Aorta (tissue), 5 donors: ENCODE measurements at regions not wholly inside any gene's neighbourhood (a gene's known extent, or its start where the extent isn't known, plus 50 kb on each side); places are given as distances from the start of the nearest gene placed in this dataset.
"Not testable (repeated sequence)": the region's sequence is repeated elsewhere in the genome, so short reads cannot be mapped to it uniquely, and the experiment has no call there.

ENCODE experiments used
- ATAC-seq: fragments of 200-7000 bp; cut with Tn5 transposase; one replicate; pipeline ENCODE4 v1.9.1; 2022; ENCODE audit warnings: moderate library complexity; ENCODE audit not compliant: low FRiP score
- DNase-seq, 2 donors: peaks; one replicate each; pipeline ENCODE4 v3.0.0-alpha.2; 2020
- H3K27ac ChIP-seq, 2 donors: one replicate each; pipeline ENCODE4 v1.5.1; 2013; ENCODE audit warnings: low read length in 2 of 2, mild to moderate bottlenecking in 2 of 2, moderate library complexity in 2 of 2, control low read depth in 1 of 2, inconsistent platforms in 1 of 2, low read depth in 1 of 2
- H3K27me3 ChIP-seq, 2 donors: one replicate each; pipeline ENCODE4 v1.6.1; 2013; ENCODE audit warnings: control low read depth in 1 of 2, low read length in 1 of 2, mild to moderate bottlenecking in 1 of 2, moderate library complexity in 1 of 2; ENCODE audit not compliant: insufficient read depth in 2 of 2, control insufficient read depth in 1 of 2
- H3K36me3 ChIP-seq, 2 donors: one replicate each; pipeline ENCODE4 v1.6.1; 2013; ENCODE audit warnings: control low read depth in 1 of 2, low read length in 1 of 2, mild to moderate bottlenecking in 1 of 2; ENCODE audit not compliant: insufficient read depth in 2 of 2, control insufficient read depth in 1 of 2
- H3K4me1 ChIP-seq, 2 donors: one replicate each; pipeline ENCODE4 v1.6.1; 2013; ENCODE audit warnings: low read length in 2 of 2, control low read depth in 1 of 2, mild to moderate bottlenecking in 1 of 2, moderate library complexity in 1 of 2; ENCODE audit not compliant: insufficient read depth in 2 of 2, control insufficient read depth in 1 of 2
- H3K4me3 ChIP-seq, 2 donors: one replicate each; pipeline ENCODE4 v1.5.1; 2013; ENCODE audit warnings: low read length in 2 of 2, control low read depth in 1 of 2, mild to moderate bottlenecking in 1 of 2
- H3K9me3 ChIP-seq: one replicate; pipeline ENCODE4 v1.6.1; 2013; ENCODE audit warnings: mild to moderate bottlenecking, low read length; ENCODE audit not compliant: control insufficient read depth
- WGBS, 2 donors: extraction: QIAGEN DNeasy Blood & Tissue Kit; methylation state at CpG; one replicate each; pipeline ENCODE4 v1.1.7; 2013; 5-methylcytosine and 5-hydroxymethylcytosine counted together
- intact Hi-C, 2 donors: fragments of 100-400 bp; cut with DNase I; formaldehyde crosslinking; loops; one replicate each; pipeline versions ENCODE4 v1.14.2 to v1.15.0; 2022
- donor health status: healthy with polysubstance abuse.
- donor health status: Bipolar disorder and iron deficiency.
- donor health status: DM: no; HTN: no; CAD: no.
- donor health status: DM: no; HTN: no; CAD: no.
- donor health status: DM: yes; HTN: yes; CAD: no.

GRCh38 chr12:131245161-131245560 is 291.5 kb downstream of the ADGRD1 start:
- DNase-seq, H3K4me1 ChIP-seq, H3K27ac ChIP-seq, H3K27me3 ChIP-seq, H3K36me3 ChIP-seq, H3K9me3 ChIP-seq, intact Hi-C loops, H3K4me3 ChIP-seq: not testable (repeated sequence)
- peak; percentile 9 for ATAC-seq
- 81 to 82% methylated on average over 8 of the region's 8 CpGs for WGBS, 2 donors

- Histone ChIP-seq H3K4me3 (no peak overlapping the region), H3K4me1 (no peaks in the 10 kb centered on the region), H3K36me3 (no peaks in the 10 kb centered on the region), H3K9me3 (no peaks in the 10 kb centered on the region), H3K27ac (no peak overlapping the region), H3K27me3 (no peaks in the 10 kb centered on the region)
- DNase-seq (no peak), ATAC-seq (no peak)
- 73 to 81% methylated on average over 14 of the region's 14 CpGs for WGBS, 2 donors
- intact Hi-C loops = no loop called here
Observed at GRCh38 chr12:131245564-131246355, 292.1 kb downstream of the ADGRD1 start.

GRCh38 chr12:131247026-131247725 is 293.5 kb downstream of the ADGRD1 start:
- ATAC-seq, H3K4me1 ChIP-seq, H3K9me3 ChIP-seq, H3K27ac ChIP-seq, H3K27me3 ChIP-seq, intact Hi-C loops, H3K36me3 ChIP-seq, H3K4me3 ChIP-seq: not testable (repeated sequence)
- 49 to 51% methylated on average over 15 of the region's 15 CpGs for WGBS, 2 donors
- peak in 1 of 2 donors; percentile 26 for DNase-seq

DNA sequence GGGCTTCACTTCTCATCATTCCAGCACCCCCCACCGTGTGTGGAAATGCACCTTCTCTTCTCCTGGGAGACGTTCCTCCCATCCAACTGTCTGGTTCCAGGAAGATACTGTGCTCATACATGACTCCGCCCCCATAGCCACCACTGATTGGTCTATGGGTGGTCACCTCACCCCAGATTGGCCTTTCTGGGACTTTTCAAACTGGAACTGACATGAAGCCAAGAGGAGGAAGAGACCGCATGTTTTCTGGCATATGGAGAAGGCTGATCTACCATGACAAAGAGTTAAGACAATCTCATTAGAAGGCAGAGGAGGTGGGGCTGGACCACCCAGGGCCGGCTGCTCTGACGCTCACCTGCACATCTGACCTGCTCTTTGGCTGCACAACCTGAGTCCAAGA is 294.2 kb downstream of the ADGRD1 start:
- intact Hi-C loops, H3K4me1 ChIP-seq, DNase-seq, H3K9me3 ChIP-seq, H3K36me3 ChIP-seq, H3K27me3 ChIP-seq, ATAC-seq, H3K4me3 ChIP-seq, H3K27ac ChIP-seq: not testable (repeated sequence)
- 71 to 72% methylated on average over 6 of the region's 6 CpGs for WGBS, 2 donors

DNA sequence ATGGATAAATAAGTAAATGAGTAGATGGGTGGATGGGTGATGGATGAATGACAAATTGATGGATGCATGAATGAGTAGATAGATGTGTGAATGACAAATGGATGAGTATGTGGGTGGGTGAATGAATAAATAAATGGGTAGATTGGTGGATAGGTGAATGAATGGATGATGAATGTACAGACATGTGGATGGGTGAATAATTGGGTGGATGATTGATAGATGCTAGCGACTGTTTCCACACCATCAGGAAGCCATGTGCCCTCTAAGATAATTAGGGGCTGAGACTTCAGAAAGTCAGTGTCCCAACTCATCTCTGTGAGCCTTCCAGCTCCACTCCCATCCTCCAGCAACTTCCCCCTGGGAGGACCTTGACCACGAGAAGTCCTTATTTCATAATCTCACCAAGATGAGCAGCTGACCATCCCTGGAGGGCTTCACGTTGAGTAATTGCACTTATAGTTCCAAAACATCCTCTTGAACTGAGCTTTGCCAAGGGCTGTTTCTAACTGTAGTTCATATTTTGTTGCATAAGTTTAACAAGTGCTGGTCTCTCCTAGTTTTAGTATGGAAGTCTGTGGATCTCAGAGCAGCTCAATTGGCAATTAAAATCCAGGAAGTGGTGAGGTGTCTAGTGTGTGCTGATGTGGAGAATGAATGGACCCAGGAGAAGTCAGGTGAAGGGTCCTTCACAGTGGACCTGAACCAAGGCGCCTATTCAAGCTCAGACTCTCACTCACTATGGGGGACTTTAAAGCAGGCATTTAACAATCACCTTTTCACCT is 295.7 kb downstream of the ADGRD1 start:
- Histone ChIP-seq H3K4me3 (no peak overlapping the region), H3K9me3 (no peaks in the 10 kb centered on the region), H3K4me1 (no peaks in the 10 kb centered on the region), H3K27me3 (no peaks in the 10 kb centered on the region), H3K36me3 (no peaks in the 10 kb centered on the region), H3K27ac (no peak overlapping the region)
- 58 to 63% methylated on average over 4 of the region's 4 CpGs for WGBS, 2 donors
- intact Hi-C loops = no loop called here
- ATAC-seq = peak; percentile 68
- DNase-seq = peak in 1 of 2 donors; percentile 32

GRCh38 chr12:131250028-131250950 is 296.6 kb downstream of the ADGRD1 start:
- intact Hi-C loops = no loop called here
- no peaks in the 10 kb centered on the region for H3K9me3 ChIP-seq
- H3K27ac ChIP-seq = no peak overlapping the region
- peak in 1 of 2 donors; percentile 65 for DNase-seq
- no peak overlapping the region for H3K4me3 ChIP-seq
- no peaks in the 10 kb centered on the region for H3K36me3 ChIP-seq
- ATAC-seq = peak; percentile 70
- H3K4me1 ChIP-seq = no peaks in the 10 kb centered on the region
- no peaks in the 10 kb centered on the region for H3K27me3 ChIP-seq
- 73 to 77% methylated on average over 20 of the region's 20 CpGs for WGBS, 2 donors

DNA sequence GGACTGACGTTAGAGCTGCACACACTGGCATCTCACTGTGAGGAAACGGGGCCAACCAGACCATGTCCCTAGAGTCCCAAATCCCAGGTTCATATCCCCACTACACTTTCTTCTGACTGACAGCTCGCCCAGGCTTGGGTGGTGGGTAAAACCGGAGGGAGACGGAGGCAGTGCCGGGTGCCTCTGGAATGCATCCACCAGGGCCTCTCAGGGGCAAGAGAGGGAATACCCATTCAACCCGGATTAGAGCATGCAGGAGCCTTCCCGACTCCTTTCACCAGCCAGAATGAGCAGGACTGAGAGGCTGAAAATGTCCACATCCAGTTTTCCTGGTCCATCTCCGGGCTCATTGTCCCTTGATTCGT is 297.2 kb downstream of the ADGRD1 start:
- 82 to 83% methylated on average over 10 of the region's 10 CpGs for WGBS, 2 donors
- Histone ChIP-seq H3K4me3 (no peak overlapping the region), H3K27me3 (no peaks in the 10 kb centered on the region), H3K36me3 (no peaks in the 10 kb centered on the region), H3K27ac (no peak overlapping the region), H3K4me1 (no peaks in the 10 kb centered on the region), H3K9me3 (no peaks in the 10 kb centered on the region)
- intact Hi-C loops = no loop called here
- peak in 1 of 2 donors; percentile 64 for DNase-seq
- no peak for ATAC-seq
